Right atrium auricular region (tissue), 2 donors: ENCODE measurements at regions not wholly inside any gene's neighbourhood (a gene's known extent, or its start where the extent isn't known, plus 50 kb on each side); places are given as distances from the start of the nearest gene placed in this dataset.

ENCODE experiments used
- DNase-seq: peaks from one replicate; pipeline ENCODE4 v3.0.0-alpha.2; 2019; ENCODE audit warnings: low spot score
- H3K27ac ChIP-seq, 2 donors: fragments of 200-600 bp; sonication (generic); 1 replicate in 1 of 2; 2 replicates in 1 of 2; pipeline ENCODE4 v1.5.1; 2016 to 2019
- H3K27me3 ChIP-seq, 2 donors: fragments of 200-600 bp; sonication (generic); one replicate each; pipeline versions ENCODE4 v1.5.1 to v1.6.0; 2017 to 2019
- H3K36me3 ChIP-seq: fragments of 200-600 bp; sonication (generic); one replicate; pipeline ENCODE4 v1.5.1; 2016
- H3K4me1 ChIP-seq, 2 donors: fragments of 200-600 bp; sonication (generic); one replicate each; pipeline versions ENCODE4 v1.5.1 to v1.6.0; 2017 to 2019
- H3K4me3 ChIP-seq, 2 donors: fragments of 200-600 bp; sonication (generic); 1 replicate in 1 of 2; 2 replicates in 1 of 2; pipeline ENCODE4 v1.5.1; 2017 to 2019; ENCODE audit warnings: mild to moderate bottlenecking in 1 of 2, moderate library complexity in 1 of 2
- H3K9me3 ChIP-seq, 2 donors: fragments of 200-600 bp; sonication (generic); one replicate each; pipeline ENCODE4 v1.5.1; 2019
- TF ChIP-seq, protein P1 (sequence below), 2 donors: fragments of 200-600 bp; sonication (generic); IDR thresholded peaks; one replicate each; pipeline ENCODE4 v1.5.1; 2019; ENCODE audit warnings: antibody characterized with exemption in 2 of 2

DNA sequence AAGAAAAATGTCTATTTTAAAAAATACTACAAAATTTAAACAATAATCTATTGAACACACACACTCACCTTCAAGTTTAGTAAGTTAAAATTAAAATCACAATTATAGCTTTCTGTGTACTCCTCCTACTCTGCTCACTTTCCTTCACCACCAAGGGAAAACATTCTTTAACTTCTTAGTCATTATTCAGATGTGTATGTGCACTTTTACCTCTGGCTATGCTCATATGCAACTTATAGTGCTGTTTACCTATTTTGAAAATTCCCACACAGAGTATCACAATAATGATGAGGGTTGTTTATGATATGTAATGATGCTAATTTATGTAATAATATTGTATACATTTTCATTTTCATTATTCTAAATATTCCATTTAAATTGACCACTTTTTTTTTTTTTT is 661.4 kb downstream of the MRPL39 start:
- Histone ChIP-seq H3K36me3 (no peaks in the 10 kb centered on the region), H3K4me1 (no peaks in the 10 kb centered on the region), H3K4me3 (no peak overlapping the region), H3K9me3 (no peaks in the 10 kb centered on the region), H3K27me3 (no peaks in the 10 kb centered on the region), H3K27ac (no peak overlapping the region)
- no peak for DNase-seq
- TF ChIP-seq, protein P1, sequence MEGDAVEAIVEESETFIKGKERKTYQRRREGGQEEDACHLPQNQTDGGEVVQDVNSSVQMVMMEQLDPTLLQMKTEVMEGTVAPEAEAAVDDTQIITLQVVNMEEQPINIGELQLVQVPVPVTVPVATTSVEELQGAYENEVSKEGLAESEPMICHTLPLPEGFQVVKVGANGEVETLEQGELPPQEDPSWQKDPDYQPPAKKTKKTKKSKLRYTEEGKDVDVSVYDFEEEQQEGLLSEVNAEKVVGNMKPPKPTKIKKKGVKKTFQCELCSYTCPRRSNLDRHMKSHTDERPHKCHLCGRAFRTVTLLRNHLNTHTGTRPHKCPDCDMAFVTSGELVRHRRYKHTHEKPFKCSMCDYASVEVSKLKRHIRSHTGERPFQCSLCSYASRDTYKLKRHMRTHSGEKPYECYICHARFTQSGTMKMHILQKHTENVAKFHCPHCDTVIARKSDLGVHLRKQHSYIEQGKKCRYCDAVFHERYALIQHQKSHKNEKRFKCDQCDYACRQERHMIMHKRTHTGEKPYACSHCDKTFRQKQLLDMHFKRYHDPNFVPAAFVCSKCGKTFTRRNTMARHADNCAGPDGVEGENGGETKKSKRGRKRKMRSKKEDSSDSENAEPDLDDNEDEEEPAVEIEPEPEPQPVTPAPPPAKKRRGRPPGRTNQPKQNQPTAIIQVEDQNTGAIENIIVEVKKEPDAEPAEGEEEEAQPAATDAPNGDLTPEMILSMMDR (IDR thresholded peaks at IDR 0.05), result no peak

DNA sequence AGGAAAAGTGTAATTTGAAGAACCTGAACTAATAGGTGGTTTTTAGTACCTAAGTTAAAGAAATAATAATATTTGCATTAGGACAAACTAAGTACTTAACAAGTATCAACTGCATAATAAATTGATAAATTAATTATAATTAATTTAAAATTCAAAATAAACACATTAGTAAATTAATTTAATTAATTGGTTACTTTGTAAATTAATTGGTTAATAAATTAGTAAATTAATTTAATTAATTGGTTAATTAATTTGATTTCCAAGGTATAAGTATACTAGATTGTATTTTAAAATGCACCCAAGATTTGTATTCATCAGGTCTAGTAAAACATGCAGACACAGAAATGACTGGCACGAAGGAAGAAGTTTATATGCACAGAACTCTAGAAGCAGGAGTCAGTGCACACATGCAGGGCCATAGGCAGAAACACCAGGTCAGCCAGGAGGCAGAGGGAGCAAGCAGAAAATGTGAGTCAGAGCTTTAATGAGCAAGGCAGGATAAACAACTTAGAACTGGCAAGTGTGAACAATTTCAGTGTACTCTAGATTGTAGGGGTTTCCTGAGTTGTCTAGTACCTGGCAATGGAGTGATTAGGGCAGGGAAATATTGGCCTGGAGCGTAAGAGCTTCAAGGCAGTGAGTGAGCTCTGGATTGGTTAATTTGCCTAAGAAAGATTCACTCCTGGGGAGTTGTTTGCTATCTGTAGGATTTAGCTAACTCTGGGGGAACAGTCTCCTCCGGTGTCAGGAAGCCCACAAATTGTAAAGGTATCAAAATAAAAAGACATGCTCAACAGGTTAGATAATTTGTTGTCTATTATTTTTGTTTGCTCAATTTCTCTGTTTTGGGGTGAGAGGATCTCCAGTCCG is 665.7 kb downstream of the MRPL39 start:
- no peaks in the 10 kb centered on the region for H3K4me1 ChIP-seq
- no peak for DNase-seq
- no peak overlapping the region for H3K27ac ChIP-seq
- TF ChIP-seq, protein P1 (IDR thresholded peaks at IDR 0.05), result no peak
- H3K27me3 ChIP-seq, result no peaks in the 10 kb centered on the region
- H3K36me3 ChIP-seq, result no peaks in the 10 kb centered on the region
- no peaks in the 10 kb centered on the region for H3K9me3 ChIP-seq
- H3K4me3 ChIP-seq, result no peak overlapping the region

DNA sequence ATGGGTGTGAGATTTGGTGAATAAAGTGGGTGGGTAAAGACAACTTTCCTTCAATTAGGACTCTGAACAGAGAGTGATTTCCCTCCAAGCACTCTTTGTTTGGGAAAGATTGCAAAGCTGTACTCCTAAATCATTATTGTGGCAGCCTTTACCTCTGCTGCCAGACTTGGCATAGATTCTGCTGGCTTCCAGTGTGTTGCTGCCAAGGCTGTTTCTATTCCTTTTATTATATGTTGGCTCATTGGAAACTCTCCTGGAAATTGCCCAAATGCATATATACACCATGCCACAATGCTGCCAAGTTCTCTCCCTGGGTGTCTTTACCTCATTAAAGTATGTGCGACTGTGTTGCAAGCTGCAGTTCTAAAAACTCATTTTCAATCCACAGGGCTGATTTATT is 668.0 kb downstream of the MRPL39 start:
- Histone ChIP-seq H3K9me3 (no peaks in the 10 kb centered on the region), H3K36me3 (no peaks in the 10 kb centered on the region), H3K4me3 (no peak overlapping the region), H3K27me3 (no peaks in the 10 kb centered on the region), H3K4me1 (no peaks in the 10 kb centered on the region), H3K27ac (no peak overlapping the region)
- DNase-seq, result no peak
- TF ChIP-seq, protein P1 (IDR thresholded peaks at IDR 0.05), result no peak

DNA sequence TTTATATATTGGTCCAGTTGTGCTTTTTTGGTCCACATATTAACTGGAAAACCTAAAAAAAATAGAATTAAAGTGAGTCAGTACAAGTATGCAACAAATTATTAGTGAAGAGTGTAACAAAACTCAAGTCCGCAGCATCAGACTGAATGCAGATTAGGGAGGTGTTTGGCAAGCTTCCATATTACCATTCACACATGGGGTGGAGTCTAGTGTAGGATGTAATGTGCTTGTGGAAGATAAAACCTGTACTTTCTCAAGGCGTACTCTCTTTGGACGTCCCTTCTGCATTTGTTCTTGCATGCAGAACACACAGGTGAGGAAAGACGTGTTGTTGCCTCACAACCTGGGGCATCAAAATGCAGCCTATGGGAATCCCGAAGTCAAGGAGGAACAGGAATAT is 668.7 kb downstream of the MRPL39 start:
- Histone ChIP-seq H3K4me1 (no peaks in the 10 kb centered on the region), H3K27ac (no peak overlapping the region), H3K36me3 (no peaks in the 10 kb centered on the region), H3K27me3 (no peaks in the 10 kb centered on the region), H3K4me3 (no peak overlapping the region), H3K9me3 (no peaks in the 10 kb centered on the region)
- TF ChIP-seq, protein P1 (IDR thresholded peaks at IDR 0.05), result no peak
- no peak for DNase-seq

DNA sequence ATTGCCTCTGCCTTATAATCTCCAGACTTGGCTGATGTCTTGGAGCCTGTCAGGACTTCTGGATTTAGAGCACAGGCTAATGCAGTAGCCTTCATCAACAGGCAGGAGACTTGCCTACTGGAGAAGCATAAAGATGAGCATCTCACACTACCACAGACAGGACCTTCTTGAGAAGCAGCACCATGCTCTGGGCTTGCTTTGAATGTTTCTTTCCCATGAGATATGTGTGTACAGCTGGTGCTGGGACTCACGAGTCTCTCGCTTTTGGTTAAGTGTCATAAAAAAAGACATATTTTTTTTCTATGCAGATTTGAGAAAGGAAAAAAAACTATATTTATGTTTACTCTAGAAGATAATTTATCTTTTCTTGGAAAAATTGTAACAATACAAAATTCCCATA is 671.3 kb downstream of the MRPL39 start:
- TF ChIP-seq, protein P1 (IDR thresholded peaks at IDR 0.05), result no peak

DNA sequence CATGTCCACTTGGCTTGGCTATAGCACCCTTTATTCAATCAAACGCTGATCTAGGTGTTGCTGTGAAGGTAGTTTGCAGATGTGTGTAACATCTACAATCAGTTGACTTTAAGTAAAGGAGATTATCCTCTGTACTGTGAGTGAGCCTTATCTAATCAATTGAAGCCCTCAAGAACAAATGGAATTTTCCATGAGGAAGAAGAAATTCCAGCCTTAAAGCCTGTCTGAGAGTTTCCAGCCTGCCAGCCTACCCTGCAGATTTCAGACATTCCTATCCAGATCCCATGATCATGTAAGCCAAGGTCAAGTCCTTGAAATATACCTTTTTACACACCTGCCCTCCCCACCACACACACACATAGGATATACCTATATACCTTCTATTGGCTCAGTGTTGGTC is 696.7 kb downstream of the MRPL39 start:
- Histone ChIP-seq H3K36me3 (no peaks in the 10 kb centered on the region), H3K27me3 (no peaks in the 10 kb centered on the region), H3K4me1 (no peaks in the 10 kb centered on the region), H3K27ac (no peak overlapping the region), H3K4me3 (no peak overlapping the region), H3K9me3 (no peaks in the 10 kb centered on the region)
- DNase-seq, result no peak
- TF ChIP-seq, protein P1 (IDR thresholded peaks at IDR 0.05), result no peak

More for the DNA sequence above, 671.3 kb downstream of the MRPL39 start:
- DNase-seq, result no peak
- H3K27ac ChIP-seq, result no peak overlapping the region
- no peaks in the 10 kb centered on the region for H3K27me3 ChIP-seq
- no peaks in the 10 kb centered on the region for H3K4me1 ChIP-seq
- H3K36me3 ChIP-seq, result no peaks in the 10 kb centered on the region
- no peak overlapping the region for H3K4me3 ChIP-seq
- H3K9me3 ChIP-seq, result no peaks in the 10 kb centered on the region
